ENCODE measurements at regions not wholly inside any gene's neighbourhood (a gene's known extent, or its start where the extent isn't known, plus 50 kb on each side); places are given as distances from the start of the nearest gene placed in this dataset.

DNA sequence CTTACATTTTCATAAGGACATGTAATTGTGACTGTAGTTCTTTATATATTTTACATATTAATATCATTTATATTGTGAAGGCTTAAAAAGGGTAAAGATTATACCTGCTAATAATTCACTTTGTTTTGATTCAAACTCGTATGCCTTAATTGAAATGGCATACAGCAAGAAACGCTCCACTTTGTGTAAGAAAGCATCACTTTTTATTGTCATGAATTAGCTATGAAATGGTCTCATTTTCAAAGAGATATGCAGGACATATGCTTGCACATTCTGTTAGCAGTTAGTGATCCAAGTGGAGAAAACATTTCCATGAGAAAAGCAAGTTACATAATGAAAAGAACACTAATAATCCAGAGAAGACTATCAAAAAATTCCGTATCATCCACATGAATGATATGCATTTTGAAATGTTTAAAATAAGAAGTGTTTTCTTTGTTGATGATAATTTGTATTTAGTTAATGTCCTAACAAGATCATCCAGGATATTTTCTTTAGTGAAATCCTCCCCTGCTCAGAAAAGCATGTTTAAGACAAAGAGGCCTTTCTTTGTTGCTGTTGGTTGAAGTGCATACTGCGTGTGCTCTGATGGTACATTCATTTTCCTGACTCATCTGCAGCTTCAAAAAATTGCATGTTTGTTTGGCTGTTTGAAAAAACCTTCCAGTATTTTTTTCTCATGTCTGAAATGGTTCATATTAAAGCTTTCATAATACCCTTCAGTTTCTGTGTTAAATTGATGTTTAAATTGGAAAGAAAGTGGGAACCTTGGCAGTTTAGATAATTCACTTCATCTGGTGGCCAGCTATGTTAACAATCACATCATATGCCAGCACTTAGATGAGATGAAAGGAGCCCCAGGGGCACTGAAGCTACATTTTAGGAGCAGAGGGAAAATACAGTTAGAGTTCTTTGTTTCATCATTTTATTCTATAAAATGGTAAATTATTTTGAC lies 242.2 kb downstream of the CSNK1G3 start:
- POLR2A ChIA-PET = interaction anchor here (0.5 kb wide), 1 partner anchor 372 kb away, joined by 3 read pairs; no protein-coding TSS in a partner anchor
- peak overlapping the region; percentile 48 for H3K9ac ChIP-seq
- CTCF ChIA-PET = interaction anchor here (0.7 to 1.3 kb wide), 2 partner anchors 83 to 304 kb away, joined by 3 read pairs; no protein-coding TSS in a partner anchor
- H4K20me1 ChIP-seq (ENCODE audit: insufficient read depth) = no peaks in the 10 kb centered on the region
- H2AFZ ChIP-seq (ENCODE audit: low read depth) = peak overlapping the region; percentile 58
- peak overlapping the region; percentile 90 to 95 for H3K27ac ChIP-seq (ENCODE audit: low read depth in 2 of 2, low read length in 1 of 2)
- 0 out of 2 replicates have a peak overlapping the region, but pooled peaks have one; percentile 61 for H3K4me2 ChIP-seq
- peak; percentile 36 for DNase-seq
- 60% methylated on average over 4 of the region's 4 CpGs for WGBS (ENCODE audit: low lambda C conversion rate)
- no peaks in the 10 kb centered on the region for H3K79me2 ChIP-seq (ENCODE audit: insufficient read depth)
- H3K9me3 ChIP-seq = peaks cover 5% of the 10 kb centered on the region
- H3K27me3 ChIP-seq (ENCODE audit: insufficient read depth) = no peaks in the 10 kb centered on the region
- peaks cover 27 to 43% of the 10 kb centered on the region in 2 experiments for H3K4me1 ChIP-seq (ENCODE audit: control insufficient read depth in 1 of 2, insufficient read depth in 2 of 2, low read depth in 1 of 2, low read length in 1 of 2)
- no peaks in the 10 kb centered on the region for H3K9me2 ChIP-seq
- H3K4me3 ChIP-seq (ENCODE audit: low read depth in 2 of 2, low read length in 1 of 2) = no peak overlapping the region
- H3F3A ChIP-seq (replicated peaks; ENCODE audit: insufficient read depth) = peaks cover 51% of the 10 kb centered on the region
- peaks cover 0 to 5% of the 10 kb centered on the region in 2 experiments for H3K36me3 ChIP-seq (replicated peaks in 1 of 2; ENCODE audit: control insufficient read depth in 1 of 2, insufficient read depth in 2 of 2, low read length in 1 of 2)
- no peak for TF ChIP-seq EZH2phosphoT487 (IDR thresholded peaks at IDR 0.05; ENCODE audit: borderline replicate concordance, low read depth)
- peak; percentile 55 for TF ChIP-seq FOSL2 (IDR thresholded peaks at IDR 0.05; ENCODE audit: borderline replicate concordance, low read depth)
- peak; percentile 42 for TF ChIP-seq CHD2 (IDR thresholded peaks at IDR 0.05; ENCODE audit: low read length, partially characterized antibody)
- TF ChIP-seq YY1 (IDR thresholded peaks at IDR 0.05; ENCODE audit: low read depth) = no peak
- TF ChIP-seq ZBTB33 (IDR thresholded peaks at IDR 0.05; ENCODE audit: borderline replicate concordance, low read depth) = no peak
- no peak for TF ChIP-seq MXI1 (IDR thresholded peaks at IDR 0.05; ENCODE audit: low read depth, low read length)
- TF ChIP-seq TEAD4 (IDR thresholded peaks at IDR 0.05; ENCODE audit: borderline replicate concordance, insufficient read depth) = no peak
- TF ChIP-seq MEF2A (IDR thresholded peaks at IDR 0.05; ENCODE audit: borderline replicate concordance, low read depth) = no peak
- TF ChIP-seq NRF1 (IDR thresholded peaks at IDR 0.05; ENCODE audit: low read depth, low read length) = no peak
- TF ChIP-seq, protein P1, sequence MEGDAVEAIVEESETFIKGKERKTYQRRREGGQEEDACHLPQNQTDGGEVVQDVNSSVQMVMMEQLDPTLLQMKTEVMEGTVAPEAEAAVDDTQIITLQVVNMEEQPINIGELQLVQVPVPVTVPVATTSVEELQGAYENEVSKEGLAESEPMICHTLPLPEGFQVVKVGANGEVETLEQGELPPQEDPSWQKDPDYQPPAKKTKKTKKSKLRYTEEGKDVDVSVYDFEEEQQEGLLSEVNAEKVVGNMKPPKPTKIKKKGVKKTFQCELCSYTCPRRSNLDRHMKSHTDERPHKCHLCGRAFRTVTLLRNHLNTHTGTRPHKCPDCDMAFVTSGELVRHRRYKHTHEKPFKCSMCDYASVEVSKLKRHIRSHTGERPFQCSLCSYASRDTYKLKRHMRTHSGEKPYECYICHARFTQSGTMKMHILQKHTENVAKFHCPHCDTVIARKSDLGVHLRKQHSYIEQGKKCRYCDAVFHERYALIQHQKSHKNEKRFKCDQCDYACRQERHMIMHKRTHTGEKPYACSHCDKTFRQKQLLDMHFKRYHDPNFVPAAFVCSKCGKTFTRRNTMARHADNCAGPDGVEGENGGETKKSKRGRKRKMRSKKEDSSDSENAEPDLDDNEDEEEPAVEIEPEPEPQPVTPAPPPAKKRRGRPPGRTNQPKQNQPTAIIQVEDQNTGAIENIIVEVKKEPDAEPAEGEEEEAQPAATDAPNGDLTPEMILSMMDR (IDR thresholded peaks at IDR 0.05) = no peak
- TF ChIP-seq, protein P2, sequence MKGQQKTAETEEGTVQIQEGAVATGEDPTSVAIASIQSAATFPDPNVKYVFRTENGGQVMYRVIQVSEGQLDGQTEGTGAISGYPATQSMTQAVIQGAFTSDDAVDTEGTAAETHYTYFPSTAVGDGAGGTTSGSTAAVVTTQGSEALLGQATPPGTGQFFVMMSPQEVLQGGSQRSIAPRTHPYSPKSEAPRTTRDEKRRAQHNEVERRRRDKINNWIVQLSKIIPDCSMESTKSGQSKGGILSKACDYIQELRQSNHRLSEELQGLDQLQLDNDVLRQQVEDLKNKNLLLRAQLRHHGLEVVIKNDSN (IDR thresholded peaks at IDR 0.05; ENCODE audit: borderline replicate concordance, low read depth) = no peak
- 0 out of 2 replicates have a peak, but pooled peaks have one; percentile 10 for TF ChIP-seq GATA2 (CRISPR knock-in tag; IDR thresholded peaks at IDR 0.05)
- TF ChIP-seq USF2 (IDR thresholded peaks at IDR 0.05; ENCODE audit: borderline replicate concordance, low read depth, low read length) = no peak
- TF ChIP-seq SIN3A (IDR thresholded peaks at IDR 0.05; ENCODE audit: borderline replicate concordance, low read depth, low read length) = no peak
- TF ChIP-seq RXRA (IDR thresholded peaks at IDR 0.05; ENCODE audit: borderline replicate concordance, low read depth) = no peak
- no peak for TF ChIP-seq TAF1 (IDR thresholded peaks at IDR 0.05; ENCODE audit: borderline replicate concordance, low read depth, low read length)
- no peak for TF ChIP-seq FOXM1 (IDR thresholded peaks at IDR 0.05; ENCODE audit: low read depth)
- peak in 1 of 2 experiments; percentile 50; a peak in 2 of 4 replicates for TF ChIP-seq EP300 (IDR thresholded peaks at IDR 0.05; ENCODE audit: borderline replicate concordance in 1 of 2, low read depth in 1 of 2, low read length in 1 of 2)
- no peak for TF ChIP-seq FOXJ3 (CRISPR knock-in tag; IDR thresholded peaks at IDR 0.05)
- TF ChIP-seq, protein P3, sequence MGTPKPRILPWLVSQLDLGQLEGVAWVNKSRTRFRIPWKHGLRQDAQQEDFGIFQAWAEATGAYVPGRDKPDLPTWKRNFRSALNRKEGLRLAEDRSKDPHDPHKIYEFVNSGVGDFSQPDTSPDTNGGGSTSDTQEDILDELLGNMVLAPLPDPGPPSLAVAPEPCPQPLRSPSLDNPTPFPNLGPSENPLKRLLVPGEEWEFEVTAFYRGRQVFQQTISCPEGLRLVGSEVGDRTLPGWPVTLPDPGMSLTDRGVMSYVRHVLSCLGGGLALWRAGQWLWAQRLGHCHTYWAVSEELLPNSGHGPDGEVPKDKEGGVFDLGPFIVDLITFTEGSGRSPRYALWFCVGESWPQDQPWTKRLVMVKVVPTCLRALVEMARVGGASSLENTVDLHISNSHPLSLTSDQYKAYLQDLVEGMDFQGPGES (IDR thresholded peaks at IDR 0.05; ENCODE audit: low read depth, low read length) = no peak
- TF ChIP-seq PBX3 (IDR thresholded peaks at IDR 0.05) = 0 out of 2 replicates have a peak, but pooled peaks have one; percentile 6
- TF ChIP-seq GABPA (IDR thresholded peaks at IDR 0.05; ENCODE audit: low read depth) = no peak

Data from SK-N-SH (cell line).